ENCODE measurements at regions not wholly inside any gene's neighbourhood (a gene's known extent, or its start where the extent isn't known, plus 50 kb on each side); places are given as distances from the start of the nearest gene placed in this dataset.

- TF ChIP-seq IRF3 (IDR thresholded peaks at IDR 0.05) (no peak), BHLHE40 (IDR thresholded peaks at IDR 0.05; ENCODE audit: borderline replicate concordance in 1 of 2, low read depth in 2 of 2, low read length in 1 of 2) (no peak), BMI1 (IDR thresholded peaks at IDR 0.05; ENCODE audit: borderline replicate concordance) (no peak), NR2C2 (IDR thresholded peaks at IDR 0.05; ENCODE audit: borderline replicate concordance, control insufficient read depth, insufficient read length, low read depth) (no peak), HCFC1 (IDR thresholded peaks at IDR 0.05; ENCODE audit: low read length) (no peak), ZSCAN29 (IDR thresholded peaks at IDR 0.05) (no peak), IRF5 (IDR thresholded peaks at IDR 0.05; ENCODE audit: borderline replicate concordance) (no peak), IKZF1 (conservative IDR thresholded peaks at IDR 0.05) (no peak), RFX5 (IDR thresholded peaks at IDR 0.05; ENCODE audit: low read depth, low read length) (no peak), POLR2AphosphoS2 (IDR thresholded peaks at IDR 0.05; ENCODE audit: low read depth, low read length) (no peak)
These were observed 315.9 kb downstream of the FBXO15 start (continued) for GRCh38 chr18:73831688-73832087.

GRCh38 chr18:73829146-73829545 lies 318.5 kb downstream of the FBXO15 start:
- no peak for ATAC-seq
- H3K27me3 ChIP-seq (replicated peaks in 1 of 2; ENCODE audit: control insufficient read depth in 2 of 2, insufficient read depth in 2 of 2, low read length in 1 of 2), result no peaks in the 10 kb centered on the region
- no peaks in the 10 kb centered on the region for H3K79me2 ChIP-seq (ENCODE audit: control insufficient read depth, insufficient read depth, low read length)
- no peak for FAIRE-seq
- POLR2A ChIA-PET, result no interaction called here
- DNase-seq (ENCODE audit: low read depth, low spot score), result no peak
- no peak for TF ChIP-seq NFYA (IDR thresholded peaks at IDR 0.05; ENCODE audit: borderline replicate concordance, low read depth, low read length)
- no peak for TF ChIP-seq FOS (IDR thresholded peaks at IDR 0.05; ENCODE audit: borderline replicate concordance, extremely low read depth, insufficient read length)
- no peak for TF ChIP-seq RBBP5 (conservative IDR thresholded peaks at IDR 0.05)
- no peak for TF ChIP-seq CBX5 (IDR thresholded peaks at IDR 0.05; ENCODE audit: low read depth)
- no peak for TF ChIP-seq ETV6 (conservative IDR thresholded peaks at IDR 0.05 in 1 of 2, IDR thresholded peaks at IDR 0.05 in 1 of 2; ENCODE audit: borderline replicate concordance in 1 of 2, low read depth in 1 of 2)
- no peak for TF ChIP-seq RUNX3 (IDR thresholded peaks at IDR 0.05; ENCODE audit: low read length)
- TF ChIP-seq TARDBP (IDR thresholded peaks at IDR 0.05; ENCODE audit: borderline replicate concordance), result no peak
- SMC1A ChIA-PET (ENCODE audit: uncharacterized antibody, unreplicated experiment), result no interaction called here
- intact Hi-C loops (cut with micrococcal nuclease; ENCODE audit: unreplicated experiment) (no loop called here), in situ Hi-C loops (cut with MboI) (no loop called here)
- no peak overlapping the region for H3K4me3 ChIP-seq
- H3K9ac ChIP-seq (ENCODE audit: control insufficient read depth, insufficient read depth, low read length), result no peak overlapping the region
- H3K36me3 ChIP-seq (ENCODE audit: control insufficient read depth in 2 of 2, insufficient read depth in 2 of 2, low read length in 1 of 2), result no peaks in the 10 kb centered on the region
- no peak overlapping the region for H2AFZ ChIP-seq (ENCODE audit: control insufficient read depth, low read depth, low read length)
- no peaks in the 10 kb centered on the region for H3K4me1 ChIP-seq (ENCODE audit: control insufficient read depth, insufficient read depth, low read length)
- H3K9me3 ChIP-seq (replicated peaks; ENCODE audit: control insufficient read depth, insufficient read depth, low read length), result no peaks in the 10 kb centered on the region
- H3K4me2 ChIP-seq (ENCODE audit: control insufficient read depth, insufficient read depth), result no peak overlapping the region
- CTCF ChIA-PET, result interaction anchor here (1.0 kb wide), 1 partner anchor 19 kb away, joined by 3 read pairs; no protein-coding TSS in a partner anchor
- H4K20me1 ChIP-seq (ENCODE audit: control insufficient read depth, insufficient read depth), result no peaks in the 10 kb centered on the region
- no peak overlapping the region for H3K27ac ChIP-seq (ENCODE audit: control insufficient read depth, insufficient read depth)
- no TSS peak for BruUV-seq (replicated peaks)
- 68% methylated on average over 7 of the region's 7 CpGs for WGBS (ENCODE audit: insufficient coverage, insufficient replicate concordance, low lambda C conversion rate, missing lambda C conversion rate)
- RAD21 ChIA-PET (ENCODE audit: unreplicated experiment), result no interaction called here
